K562 (cell line): ENCODE measurements at regions not wholly inside any gene's neighbourhood (a gene's known extent, or its start where the extent isn't known, plus 50 kb on each side); places are given as distances from the start of the nearest gene placed in this dataset.

Source experiments
- ATAC-seq: fragments of 200-7000 bp; cut with Tn5 transposase; 3 replicates; pipeline ENCODE4 v1.9.1; 2020; ENCODE audit warnings: moderate library complexity
- BruUV-seq: library from RNA; stranded (reverse); fragments of 400-500 nt; replicated peaks from 2 replicates; lab custom pipeline; 2021; lab: Mats Ljungman, UMichigan
- CTCF ChIA-PET: fragments of 300-600 bp; formaldehyde crosslinking; extraction: SDS; loops from one replicate; lab custom pipeline; 2021; ENCODE audit warnings: low intra/inter-chr PET ratio; lab: Yijun Ruan, JAX
- POLR2A ChIA-PET: fragments of 300-600, 350-650 bp; sonication (Branson Sonifier 250); formaldehyde crosslinking; extraction: SDS; loops from one replicate; lab custom pipeline; 2021; ENCODE audit warnings: antibody characterized with exemption, inconsistent platforms; lab: Yijun Ruan, JAX
- DNase-seq, 4 experiments: peaks; one replicate each; pipeline versions ENCODE4 v3.0.0 to v3.0.0-alpha.2; 2011 to 2018; ENCODE audit warnings: low spot score in 3 of 4, mixed read lengths in 3 of 4; ENCODE audit errors: extremely low read depth in 1 of 4
- FAIRE-seq: peaks from 2 replicates; lab custom pipeline; 2011; peaks lifted over from hg19 to GRCh38; lab: Jason Lieb, UNC
- H2AFZ ChIP-seq: 2 replicates; pipeline ENCODE4 v1.6.0; 2011; ENCODE audit warnings: low read depth, low read length, control low read depth, inconsistent platforms
- H3K27ac ChIP-seq: fragments of 200-600 bp; 3 replicates; pipeline ENCODE4 v1.8.0; 2011; ENCODE audit warnings: low read depth, mild to moderate bottlenecking, control low read depth, inconsistent platforms, low read length, moderate library complexity, mixed read lengths; ENCODE audit errors: extremely low read depth
- H3K27me3 ChIP-seq, 2 experiments: fragments of 300-600 bp in 1 of 2; 2 replicates in 1 of 2; 3 replicates in 1 of 2; pipeline versions ENCODE4 v1.6.0 to v1.8.0; 2011; ENCODE audit warnings: inconsistent platforms in 2 of 2, low read length in 2 of 2, mild to moderate bottlenecking in 1 of 2, mixed read lengths in 1 of 2, moderate library complexity in 1 of 2; ENCODE audit not compliant: control insufficient read depth in 2 of 2, insufficient read depth in 2 of 2
- H3K36me3 ChIP-seq: fragments of 300-600 bp; 3 replicates; pipeline ENCODE4 v1.8.0; 2011; ENCODE audit warnings: mild to moderate bottlenecking, low read length, inconsistent platforms; ENCODE audit not compliant: control insufficient read depth, insufficient read depth
- H3K4me1 ChIP-seq, 2 experiments: fragments of 200-600 bp in 1 of 2; replicated peaks in 1 of 2; 2 replicates in 1 of 2; 3 replicates in 1 of 2; pipeline versions ENCODE4 v1.5.1 to v1.8.0; 2011; ENCODE audit warnings: inconsistent platforms in 2 of 2, low read length in 2 of 2, mild to moderate bottlenecking in 1 of 2, mixed read lengths in 1 of 2, moderate library complexity in 1 of 2; ENCODE audit not compliant: control insufficient read depth in 2 of 2, insufficient read depth in 2 of 2
- H3K4me2 ChIP-seq: 2 replicates; pipeline ENCODE4 v1.6.1; 2011; ENCODE audit warnings: low read length, control low read depth, inconsistent platforms, mixed read lengths; ENCODE audit not compliant: insufficient read depth
- H3K4me3 ChIP-seq: fragments of 200-600 bp; sonication (generic), shearing (Covaris generic); 2 replicates; pipeline ENCODE4 v1.5.1; 2016; ENCODE audit warnings: control low read depth, inconsistent platforms
- H3K79me2 ChIP-seq: fragments of 200-600 bp; 3 replicates; pipeline ENCODE4 v1.8.0; 2011; ENCODE audit warnings: low read length, inconsistent platforms; ENCODE audit not compliant: control insufficient read depth, insufficient read depth
- H3K9ac ChIP-seq, 2 experiments: 2 replicates each; pipeline versions ENCODE4 v1.6.0 to v1.6.1; 2011; ENCODE audit warnings: low read depth in 2 of 2, low read length in 2 of 2, control low read depth in 1 of 2, inconsistent platforms in 1 of 2, mild to moderate bottlenecking in 1 of 2, mixed read lengths in 1 of 2; ENCODE audit not compliant: insufficient read depth in 1 of 2
- H3K9me1 ChIP-seq: one replicate; pipeline ENCODE4 v1.6.0; 2011; ENCODE audit warnings: inconsistent platforms, mild to moderate bottlenecking, low read length, moderate library complexity; ENCODE audit not compliant: control insufficient read depth, insufficient read depth
- H3K9me3 ChIP-seq: replicated peaks from 2 replicates; pipeline ENCODE4 v1.5.1; 2011; ENCODE audit warnings: low read depth, low read length, inconsistent platforms; ENCODE audit not compliant: control insufficient read depth, insufficient read depth
- H4K20me1 ChIP-seq: replicated peaks from 2 replicates; pipeline ENCODE4 v1.6.1; 2011; ENCODE audit warnings: low read length, inconsistent platforms, mixed read lengths; ENCODE audit not compliant: control insufficient read depth, insufficient read depth
- ARHGAP35 ChIP-seq: fragments of 450-650 bp; IDR thresholded peaks from 2 replicates; pipeline ENCODE4 v1.6.1; 2018; ENCODE audit not compliant: partially characterized antibody
- CHAMP1 ChIP-seq: fragments of 450-650 bp; IDR thresholded peaks from 2 replicates; pipeline ENCODE4 v1.6.1; 2016; ENCODE audit warnings: mild to moderate bottlenecking
- ELF1 ChIP-seq: fragments of 200-800 bp; sonication (Bioruptor generic); IDR thresholded peaks from 2 replicates; pipeline ENCODE4 v1.6.1; 2016; ENCODE audit warnings: missing genetic modification characterization, missing compliant biosample characterization
- EWSR1 ChIP-seq: fragments of 450-650 bp; IDR thresholded peaks from 2 replicates; pipeline ENCODE4 v1.6.1; 2018; ENCODE audit warnings: borderline replicate concordance, mild to moderate bottlenecking, low read depth, moderate library complexity; ENCODE audit not compliant: partially characterized antibody
- FOXP4 ChIP-seq: sonication (generic); formaldehyde crosslinking; IDR thresholded peaks from 2 replicates; pipeline ENCODE4 v1.8.0; 2022; ENCODE audit warnings: mild to moderate bottlenecking, missing genetic modification reagents, borderline replicate concordance
- GABPB1 ChIP-seq: sonication (generic); formaldehyde crosslinking; IDR thresholded peaks from 2 replicates; pipeline ENCODE4 v1.8.0; 2022; ENCODE audit warnings: mild to moderate bottlenecking, missing genetic modification reagents
- PTTG1 ChIP-seq: fragments of 450-650 bp; IDR thresholded peaks from 2 replicates; pipeline ENCODE4 v1.6.1; 2016; ENCODE audit warnings: low read depth, mild to moderate bottlenecking, missing genetic modification characterization, missing compliant biosample characterization
- RNF219 ChIP-seq: fragments of 250-450 bp; sonication (Bioruptor Pico); IDR thresholded peaks from 2 replicates; pipeline ENCODE4 v1.5.0; 2022; ENCODE audit warnings: mild to moderate bottlenecking
- TCF7 ChIP-seq: sonication (generic); IDR thresholded peaks from 2 replicates; pipeline ENCODE4 v1.6.1; 2016; ENCODE audit warnings: antibody characterized with exemption, borderline replicate concordance
- TEAD2 ChIP-seq: fragments of 450-650 bp; IDR thresholded peaks from 2 replicates; pipeline ENCODE4 v1.6.1; 2016; ENCODE audit warnings: missing genetic modification characterization, control low read depth, missing compliant biosample characterization
- TEAD4 ChIP-seq, 2 experiments: sonication (generic) in 1 of 2; formaldehyde crosslinking in 1 of 2; IDR thresholded peaks; 2 replicates each; pipeline versions ENCODE4 v1.6.1 to v1.8.0; 2012 to 2022; ENCODE audit warnings: borderline replicate concordance in 1 of 2, inconsistent platforms in 1 of 2, low read length in 1 of 2, mild to moderate bottlenecking in 1 of 2, missing genetic modification reagents in 1 of 2
- U2AF1 ChIP-seq: fragments of 200-400 bp; formaldehyde crosslinking; optimal IDR thresholded peaks from 2 replicates; pipeline ENCODE3; 2017; ENCODE audit warnings: mild to moderate bottlenecking, low read depth, low read length, moderate library complexity
- in situ Hi-C: fragments of 300-500 bp; cut with MboI; formaldehyde crosslinking; loops from 4 replicates; pipeline ENCODE4 v1.15.0; 2018; ENCODE audit warnings: inconsistent platforms, mixed read lengths
- intact Hi-C: fragments of 100-400 bp; cut with micrococcal nuclease; formaldehyde crosslinking; loops from 2 replicates; pipeline ENCODE4 v1.14.2; 2022
- TF ChIP-seq, protein P1 (sequence below), 2 experiments: IDR thresholded peaks in 1 of 2; conservative IDR thresholded peaks in 1 of 2; 2 replicates each; pipeline ENCODE4 v1.6.1; 2016; ENCODE audit warnings: low read depth in 2 of 2, mild to moderate bottlenecking in 1 of 2, missing compliant biosample characterization in 1 of 2, missing genetic modification characterization in 1 of 2, moderate library complexity in 1 of 2

DNA sequence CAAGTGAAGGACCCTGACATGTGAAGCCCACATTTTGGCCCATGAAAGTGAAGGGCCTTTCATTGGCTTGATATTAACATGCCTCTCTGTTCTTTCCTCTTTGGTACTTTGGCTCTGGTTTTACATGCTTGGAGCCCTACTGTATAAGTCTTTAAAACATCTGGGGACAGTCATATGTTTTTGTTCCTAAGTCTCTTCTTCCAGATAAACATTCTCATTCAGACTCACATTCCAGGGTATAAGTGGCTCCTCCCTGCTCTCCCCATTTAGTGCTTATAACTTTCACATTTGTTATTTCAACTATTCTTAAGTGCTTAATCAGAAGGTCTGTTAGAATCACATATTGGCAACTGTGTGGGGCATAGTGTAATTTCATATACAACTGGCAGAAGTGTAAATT, 1932.2 kb upstream of the CELF4 start:
- DNase-seq, result no peak
- no peak for FAIRE-seq
- Histone ChIP-seq H3K9me3 (no peaks in the 10 kb centered on the region), H4K20me1 (no peaks in the 10 kb centered on the region), H3K27ac (no peak overlapping the region), H3K27me3 (no peaks in the 10 kb centered on the region), H3K4me3 (no peak overlapping the region), H3K79me2 (no peaks in the 10 kb centered on the region), H3K4me2 (no peak overlapping the region), H3K4me1 (no peaks in the 10 kb centered on the region), H3K36me3 (no peaks in the 10 kb centered on the region), H2AFZ (no peak overlapping the region), H3K9ac (no peak overlapping the region), H3K9me1 (no peaks in the 10 kb centered on the region)
- ChIA-PET POLR2A (no interaction called here), CTCF (no interaction called here)
- intact Hi-C loops, result no loop called here
- in situ Hi-C loops, result no loop called here
- no peak for ATAC-seq
- no TSS peak for BruUV-seq
- TF ChIP-seq TEAD2 (tag), result no peak
- TF ChIP-seq, protein P1, sequence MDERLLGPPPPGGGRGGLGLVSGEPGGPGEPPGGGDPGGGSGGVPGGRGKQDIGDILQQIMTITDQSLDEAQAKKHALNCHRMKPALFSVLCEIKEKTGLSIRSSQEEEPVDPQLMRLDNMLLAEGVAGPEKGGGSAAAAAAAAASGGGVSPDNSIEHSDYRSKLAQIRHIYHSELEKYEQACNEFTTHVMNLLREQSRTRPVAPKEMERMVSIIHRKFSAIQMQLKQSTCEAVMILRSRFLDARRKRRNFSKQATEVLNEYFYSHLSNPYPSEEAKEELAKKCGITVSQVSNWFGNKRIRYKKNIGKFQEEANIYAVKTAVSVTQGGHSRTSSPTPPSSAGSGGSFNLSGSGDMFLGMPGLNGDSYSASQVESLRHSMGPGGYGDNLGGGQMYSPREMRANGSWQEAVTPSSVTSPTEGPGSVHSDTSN (CRISPR knock-in tag; IDR thresholded peaks at IDR 0.05; ENCODE audit: low read depth), result no peak
- TF ChIP-seq, protein P1 (tag; conservative IDR thresholded peaks at IDR 0.05; ENCODE audit: low read depth), result no peak
- TF ChIP-seq TCF7, result no peak
- no peak for TF ChIP-seq EWSR1
- TF ChIP-seq RNF219 (CRISPR knock-in tag), result no peak
- no peak for TF ChIP-seq U2AF1
- no peak for TF ChIP-seq GABPB1
- TF ChIP-seq PTTG1 (tag), result no peak
- TF ChIP-seq ARHGAP35, result no peak
- TF ChIP-seq TEAD4 (IDR thresholded peaks at IDR 0.05; ENCODE audit: low read length), result no peak
- TF ChIP-seq TEAD4 (CRISPR knock-in tag; IDR thresholded peaks at IDR 0.05; ENCODE audit: borderline replicate concordance), result no peak
- no peak for TF ChIP-seq FOXP4 (CRISPR knock-in tag)
- TF ChIP-seq CHAMP1, result no peak
- TF ChIP-seq ELF1 (tag), result no peak
